Thyroid gland (tissue), 4 donors: ENCODE measurements at regions not wholly inside any gene's neighbourhood (a gene's known extent, or its start where the extent isn't known, plus 50 kb on each side); places are given as distances from the start of the nearest gene placed in this dataset.
"Not testable (repeated sequence)": the region's sequence is repeated elsewhere in the genome, so short reads cannot be mapped to it uniquely, and the experiment has no call there.

Source experiments
- DNase-seq, 2 donors: peaks; one replicate each; pipeline ENCODE4 v3.0.0-alpha.2; 2019
- H3K27ac ChIP-seq, 3 donors: fragments of 200-600 bp; sonication (generic); 1 replicate in 2 of 3; 2 replicates in 1 of 3; pipeline ENCODE4 v1.5.1; 2016 to 2019; ENCODE audit warnings: mild to moderate bottlenecking in 1 of 3, moderate library complexity in 1 of 3
- H3K27me3 ChIP-seq: fragments of 200-600 bp; sonication (generic); one replicate; pipeline ENCODE4 v1.5.1; 2019
- H3K36me3 ChIP-seq, 2 donors: fragments of 200-600 bp; sonication (generic); one replicate each; pipeline ENCODE4 v1.5.1; 2016 to 2019
- H3K4me1 ChIP-seq, 2 donors: fragments of 200-600 bp; sonication (generic); one replicate each; pipeline ENCODE4 v1.5.1; 2017 to 2019
- H3K4me3 ChIP-seq, 3 donors: fragments of 200-600 bp; sonication (generic); replicated peaks in 1 of 3; 1 replicate in 2 of 3; 2 replicates in 1 of 3; pipeline ENCODE4 v1.5.1; 2016; ENCODE audit warnings: mild to moderate bottlenecking in 1 of 3
- H3K9me3 ChIP-seq: fragments of 200-600 bp; sonication (generic); one replicate; pipeline ENCODE4 v1.5.1; 2017
- POLR2A ChIP-seq, 2 donors: fragments of 450-650 bp; IDR thresholded peaks; one replicate each; pipeline ENCODE4 v1.6.1; 2017; ENCODE audit warnings: antibody characterized with exemption in 2 of 2, mild to moderate bottlenecking in 2 of 2, moderate library complexity in 1 of 2
- WGBS, 2 donors: methylation state at CpG; one replicate each; pipeline ENCODE4 v1.1.5; 2017; 5-methylcytosine and 5-hydroxymethylcytosine counted together
- intact Hi-C: fragments of 100-400 bp; cut with DNase I; formaldehyde crosslinking; loops from one replicate; pipeline ENCODE4 v1.15.1; 2023
- TF ChIP-seq, protein P1 (sequence below), 6 experiments: fragments of 200-600 bp in 3 of 6; fragments of 450-650 bp in 3 of 6; sonication (generic) in 3 of 6; IDR thresholded peaks; one replicate each; pipeline ENCODE4 v1.5.1; 2016 to 2019; ENCODE audit warnings: antibody characterized with exemption in 6 of 6, mild to moderate bottlenecking in 2 of 6, inconsistent platforms in 1 of 6, moderate library complexity in 1 of 6

DNA sequence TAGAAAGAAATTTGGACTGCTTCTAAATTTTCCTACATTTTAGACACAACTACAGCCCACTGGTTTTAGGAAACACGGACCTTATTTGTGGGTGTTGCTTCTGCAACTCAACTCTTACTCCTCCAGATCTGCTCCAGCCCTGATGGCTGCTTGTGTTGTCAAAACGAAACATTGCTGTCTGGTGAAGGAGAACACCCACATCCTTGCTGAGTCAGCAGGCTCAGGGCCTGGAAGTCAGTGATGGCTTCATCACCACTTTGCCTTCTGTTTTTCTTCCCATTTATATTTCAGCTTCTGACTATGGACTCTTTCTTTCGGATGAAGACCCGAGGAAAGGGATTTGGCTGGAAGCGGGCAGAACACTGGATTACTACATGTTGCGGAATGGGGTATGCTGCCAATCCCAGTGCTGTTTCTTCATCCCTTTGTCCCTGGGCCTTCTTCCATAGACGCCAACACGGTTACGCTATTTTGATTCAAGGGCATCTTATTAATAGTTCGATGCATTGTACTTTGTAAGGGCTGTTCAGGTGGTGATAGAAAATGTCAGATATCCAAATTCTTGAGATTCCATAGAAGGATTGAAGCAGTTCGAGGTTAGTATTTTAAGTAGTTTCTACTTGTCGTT lies 392.6 kb upstream of the TPM1 start:
- H3K27me3 ChIP-seq: no peaks in the 10 kb centered on the region
- DNase-seq: peak; percentile 64 to 72
- H3K4me3 ChIP-seq: no peak overlapping the region
- no peaks in the 10 kb centered on the region for H3K9me3 ChIP-seq
- peak overlapping the region in 1 of 3 donors; percentile 13 for H3K27ac ChIP-seq
- TF ChIP-seq POLR2A (IDR thresholded peaks at IDR 0.05): no peak
- TF ChIP-seq, protein P1, sequence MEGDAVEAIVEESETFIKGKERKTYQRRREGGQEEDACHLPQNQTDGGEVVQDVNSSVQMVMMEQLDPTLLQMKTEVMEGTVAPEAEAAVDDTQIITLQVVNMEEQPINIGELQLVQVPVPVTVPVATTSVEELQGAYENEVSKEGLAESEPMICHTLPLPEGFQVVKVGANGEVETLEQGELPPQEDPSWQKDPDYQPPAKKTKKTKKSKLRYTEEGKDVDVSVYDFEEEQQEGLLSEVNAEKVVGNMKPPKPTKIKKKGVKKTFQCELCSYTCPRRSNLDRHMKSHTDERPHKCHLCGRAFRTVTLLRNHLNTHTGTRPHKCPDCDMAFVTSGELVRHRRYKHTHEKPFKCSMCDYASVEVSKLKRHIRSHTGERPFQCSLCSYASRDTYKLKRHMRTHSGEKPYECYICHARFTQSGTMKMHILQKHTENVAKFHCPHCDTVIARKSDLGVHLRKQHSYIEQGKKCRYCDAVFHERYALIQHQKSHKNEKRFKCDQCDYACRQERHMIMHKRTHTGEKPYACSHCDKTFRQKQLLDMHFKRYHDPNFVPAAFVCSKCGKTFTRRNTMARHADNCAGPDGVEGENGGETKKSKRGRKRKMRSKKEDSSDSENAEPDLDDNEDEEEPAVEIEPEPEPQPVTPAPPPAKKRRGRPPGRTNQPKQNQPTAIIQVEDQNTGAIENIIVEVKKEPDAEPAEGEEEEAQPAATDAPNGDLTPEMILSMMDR (IDR thresholded peaks at IDR 0.05): no peak
- H3K36me3 ChIP-seq: no peaks in the 10 kb centered on the region
- 72 to 74% methylated on average over 12 of the region's 12 CpGs for WGBS, 2 donors
- intact Hi-C loops: no loop called here
- H3K4me1 ChIP-seq: peaks cover 8 to 29% of the 10 kb centered on the region in 2 donors

DNA sequence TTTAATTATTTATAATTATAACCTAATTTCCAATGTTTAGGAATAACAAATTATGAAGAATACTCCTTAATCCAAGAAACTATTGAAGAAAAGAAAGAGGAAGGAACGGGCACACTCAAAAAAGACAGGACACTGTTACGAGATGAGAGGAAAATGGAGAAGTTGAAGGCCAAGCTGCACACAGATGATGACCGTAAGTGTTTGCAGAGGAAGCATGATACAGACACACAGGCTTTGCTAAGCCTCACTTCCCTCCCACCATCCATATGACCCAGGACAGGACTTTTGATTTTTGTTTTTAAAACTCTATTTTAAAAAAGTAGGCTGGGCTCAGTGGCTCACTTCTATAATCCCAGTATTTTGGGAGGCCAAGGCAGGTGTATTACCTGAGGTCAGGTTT lies 389.4 kb upstream of the TPM1 start:
- Histone ChIP-seq H3K27ac (no peak overlapping the region), H3K4me1 (peaks cover 0 to 14% of the 10 kb centered on the region in 2 donors), H3K9me3 (no peaks in the 10 kb centered on the region), H3K4me3 (no peak overlapping the region), H3K27me3 (no peaks in the 10 kb centered on the region), H3K36me3 (peaks cover 0 to 4% of the 10 kb centered on the region in 2 donors)
- WGBS, 2 donors: 94 to 97% methylated on average over 3 of the region's 3 CpGs
- TF ChIP-seq, protein P1 (IDR thresholded peaks at IDR 0.05): no peak
- no peak for TF ChIP-seq POLR2A (IDR thresholded peaks at IDR 0.05)
- DNase-seq: no peak
- intact Hi-C loops: no loop called here

DNA sequence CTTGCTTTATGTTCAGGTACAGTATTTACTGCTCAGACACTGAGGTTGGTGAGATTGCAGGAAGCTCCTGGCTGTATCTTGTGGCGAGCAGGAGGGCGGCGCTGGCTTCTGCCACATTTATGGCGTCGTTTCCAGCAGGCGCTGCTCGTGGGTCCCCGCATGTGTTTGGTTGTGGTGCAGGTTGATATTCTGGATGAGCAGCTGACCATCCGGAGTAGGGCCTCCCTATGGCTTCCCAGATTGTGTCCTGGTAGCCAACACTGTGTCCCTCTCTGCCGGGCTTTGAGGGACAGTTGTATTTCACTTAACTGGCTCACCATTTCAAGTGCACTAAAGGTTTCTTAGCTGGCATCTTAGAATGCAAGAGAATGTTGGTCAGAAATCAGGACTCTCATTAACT lies 386.5 kb upstream of the TPM1 start:
- peaks cover 0 to 8% of the 10 kb centered on the region in 2 donors for H3K4me1 ChIP-seq
- H3K4me3 ChIP-seq: no peak overlapping the region
- DNase-seq: no peak
- 95 to 96% methylated on average over 9 to 10 of the region's 10 CpGs for WGBS, 2 donors
- no peaks in the 10 kb centered on the region for H3K27me3 ChIP-seq
- H3K9me3 ChIP-seq: no peaks in the 10 kb centered on the region
- intact Hi-C loops: no loop called here
- H3K27ac ChIP-seq: no peak overlapping the region
- TF ChIP-seq POLR2A (IDR thresholded peaks at IDR 0.05): no peak
- TF ChIP-seq, protein P1 (IDR thresholded peaks at IDR 0.05): no peak
- peaks cover 0 to 4% of the 10 kb centered on the region in 2 donors for H3K36me3 ChIP-seq

DNA sequence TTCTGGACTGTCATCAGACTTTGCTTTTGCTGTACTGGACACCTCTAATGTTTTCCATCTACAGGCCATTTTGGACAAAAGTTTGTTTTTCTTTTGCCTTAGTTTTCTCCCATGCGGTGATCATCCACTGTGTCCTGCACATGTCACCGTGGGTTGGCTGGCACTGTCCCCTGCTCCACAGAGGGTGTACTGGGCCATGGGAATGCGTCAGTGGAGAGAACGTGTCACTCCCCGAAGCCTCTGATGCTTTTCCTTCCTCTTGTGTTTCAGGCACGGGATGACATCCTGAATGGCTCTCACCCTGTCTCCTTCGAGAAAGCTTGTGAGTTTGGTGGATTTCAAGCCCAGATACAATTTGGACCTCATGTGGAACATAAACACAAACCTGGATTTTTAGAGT lies 385.0 kb upstream of the TPM1 start:
- H3K4me1 ChIP-seq, H3K36me3 ChIP-seq, intact Hi-C loops, H3K27ac ChIP-seq, H3K4me3 ChIP-seq, H3K27me3 ChIP-seq, DNase-seq, H3K9me3 ChIP-seq: not testable (repeated sequence)
- WGBS, 2 donors: 68 to 72% methylated on average over 7 of the region's 7 CpGs

DNA sequence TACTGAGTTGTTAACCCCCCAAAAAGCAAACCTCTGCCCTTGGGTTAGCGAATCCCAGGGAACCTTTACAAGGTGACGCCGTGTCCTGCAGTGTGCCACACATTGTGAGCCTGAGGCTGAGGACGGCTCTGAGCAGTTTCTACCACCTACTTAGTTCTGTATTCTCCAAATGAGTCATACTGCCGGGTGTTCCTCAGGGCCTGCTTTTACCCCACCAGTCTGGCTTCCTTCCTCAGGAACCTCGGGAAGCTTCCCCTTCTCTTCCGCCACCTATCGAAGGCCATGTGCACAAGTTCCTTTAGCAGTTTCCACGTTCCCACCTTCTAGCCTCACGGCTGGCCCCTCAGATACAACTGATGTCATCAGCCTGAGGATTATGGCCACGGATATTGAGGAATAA lies 384.0 kb upstream of the TPM1 start:
- WGBS, 2 donors: 83 to 86% methylated on average over 11 of the region's 11 CpGs
- no peak overlapping the region for H3K27ac ChIP-seq
- peaks cover 0 to 4% of the 10 kb centered on the region in 2 donors for H3K36me3 ChIP-seq
- TF ChIP-seq POLR2A (IDR thresholded peaks at IDR 0.05): no peak
- TF ChIP-seq, protein P1 (IDR thresholded peaks at IDR 0.05): no peak
- no peak overlapping the region for H3K4me3 ChIP-seq
- intact Hi-C loops: no loop called here
- no peak for DNase-seq
- no peaks in the 10 kb centered on the region for H3K9me3 ChIP-seq
- H3K27me3 ChIP-seq: no peaks in the 10 kb centered on the region
- H3K4me1 ChIP-seq: peaks cover 0 to 8% of the 10 kb centered on the region in 2 donors
